Astrocyte (in vitro differentiated cells and primary cell): ENCODE measurements at regions not wholly inside any gene's neighbourhood (a gene's known extent, or its start where the extent isn't known, plus 50 kb on each side); places are given as distances from the start of the nearest gene placed in this dataset.

Experiments
- CTCF ChIP-seq: IDR thresholded peaks from 2 replicates; pipeline ENCODE4 v1.5.1; 2011; ENCODE audit warnings: low read depth, mild to moderate bottlenecking, inconsistent platforms, low read length, moderate library complexity; ENCODE audit not compliant: insufficient read depth
- EZH2 ChIP-seq: IDR thresholded peaks from 2 replicates; pipeline ENCODE4 v1.6.1; 2012; ENCODE audit warnings: mild to moderate bottlenecking, low read length, inconsistent platforms; ENCODE audit not compliant: insufficient read depth

- TF ChIP-seq EZH2 (no peak), CTCF (no peak)
These were observed 345.1 kb upstream of the PSMD7 start for GRCh38 chr16:73951481-73951880.
